Activated CD4-positive, CD25-positive, alpha-beta regulatory T cell treated with anti-CD3 and anti-CD28 coated beads, Interleukin-2, amount 50 U/mL, for 72 hours (primary cell): ENCODE measurements at regions not wholly inside any gene's neighbourhood (a gene's known extent, or its start where the extent isn't known, plus 50 kb on each side); places are given as distances from the start of the nearest gene placed in this dataset.

Experiments used
- DNase-seq: peaks from one replicate; pipeline ENCODE4 v3.0.0; 2021

- DNase-seq = no peak
Measured at GRCh38 chr5:174159327-174160114, 114.0 kb downstream of the NSG2 start.

DNA sequence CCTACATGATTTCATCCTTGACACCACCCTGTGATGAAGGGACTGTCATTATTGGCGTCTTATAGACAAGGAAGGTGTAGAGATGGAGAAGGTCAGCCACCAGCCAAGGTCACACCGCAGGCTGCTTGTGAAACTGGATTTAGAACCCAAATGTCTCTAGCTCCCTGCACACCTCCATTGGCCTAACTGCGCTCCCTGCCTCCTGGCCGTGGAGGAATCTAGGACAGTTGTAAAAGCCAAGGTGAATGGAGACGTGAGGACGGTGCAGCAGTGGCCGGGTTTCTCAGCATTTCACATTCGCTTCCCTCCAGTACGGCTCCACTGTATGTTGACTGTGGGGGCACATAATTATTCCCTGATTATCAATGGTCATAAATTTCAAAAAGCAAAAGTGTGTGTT lies 119.9 kb downstream of the NSG2 start:
- DNase-seq = no peak

DNA sequence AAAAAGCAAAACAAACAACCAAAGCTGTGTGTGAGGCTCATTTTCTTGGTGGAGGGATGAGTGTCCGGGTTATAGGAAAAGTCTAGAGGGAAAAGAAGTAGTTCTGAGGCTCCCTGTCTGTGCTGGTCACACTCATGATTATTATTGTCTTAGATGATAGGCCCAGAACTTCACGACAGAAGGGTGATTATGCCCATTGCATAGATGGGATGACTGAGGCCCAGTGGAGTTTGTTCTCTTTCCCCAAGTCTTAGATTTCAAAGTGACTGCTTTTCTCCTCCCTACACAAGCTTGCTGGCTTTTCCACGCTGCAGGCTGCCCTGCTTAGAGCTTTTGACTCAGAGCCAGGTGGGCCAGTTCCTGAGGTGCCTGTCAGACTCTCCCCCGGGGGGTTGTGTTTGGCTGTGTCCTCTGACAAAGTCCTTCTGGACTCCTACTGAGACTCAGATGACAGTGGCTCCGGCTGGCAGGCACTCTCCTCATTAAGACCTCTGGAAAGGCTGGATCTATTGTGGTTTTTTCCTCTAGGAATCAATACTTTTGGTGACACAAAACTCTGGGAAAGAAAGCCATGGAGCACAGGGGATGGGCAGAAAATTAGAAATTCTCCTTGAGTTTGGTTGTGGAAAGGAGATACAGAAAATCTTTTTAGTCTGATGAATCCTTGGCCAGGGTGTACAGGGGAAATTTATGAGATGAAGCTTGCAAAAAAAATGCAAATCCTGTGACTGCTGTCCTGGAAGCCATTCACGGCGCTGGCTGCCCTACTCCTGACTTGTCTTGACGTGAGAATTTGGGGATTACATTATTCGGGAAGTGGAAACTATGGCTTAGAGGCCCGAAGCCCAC lies 120.9 kb downstream of the NSG2 start:
- no peak for DNase-seq

DNA sequence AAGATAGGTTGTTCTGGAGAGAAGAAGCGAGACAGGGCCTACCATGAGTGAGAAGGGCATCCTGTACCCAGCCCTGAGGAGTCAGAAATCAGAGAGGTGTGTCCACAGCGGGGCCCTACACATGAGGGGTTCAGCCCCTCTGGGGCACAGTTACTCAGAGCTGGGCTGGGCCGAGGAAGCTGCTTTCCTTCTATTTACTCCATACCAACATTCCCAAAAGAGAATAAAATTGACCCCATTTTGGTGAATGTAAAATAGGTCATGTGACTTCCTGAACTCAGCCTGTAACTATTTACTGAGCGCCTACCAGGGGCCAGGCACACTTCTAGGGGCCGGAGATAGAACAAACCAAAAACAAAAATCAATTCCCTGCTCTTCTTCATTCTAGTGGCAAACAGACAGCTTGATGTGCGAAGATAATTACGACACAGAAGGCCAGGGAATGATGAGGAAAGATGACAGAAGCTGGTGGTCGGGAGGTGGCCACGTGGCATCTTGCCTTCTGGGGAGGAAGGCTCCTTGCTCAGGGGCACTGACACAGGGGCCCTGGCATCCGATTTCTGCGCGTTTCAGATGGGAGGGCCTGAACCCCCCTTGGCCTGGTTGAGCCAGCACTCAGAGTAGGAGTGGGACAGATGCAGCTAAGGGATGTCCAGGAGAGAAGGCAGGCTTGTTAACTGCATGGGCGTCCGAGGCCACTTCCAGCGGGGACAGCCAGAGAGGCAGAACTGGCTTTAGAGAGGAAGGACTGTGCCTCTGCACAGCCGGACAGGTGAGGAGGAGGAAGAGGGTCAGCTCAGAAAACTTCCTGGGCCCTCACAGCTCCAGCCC lies 121.8 kb downstream of the NSG2 start:
- DNase-seq = no peak

DNA sequence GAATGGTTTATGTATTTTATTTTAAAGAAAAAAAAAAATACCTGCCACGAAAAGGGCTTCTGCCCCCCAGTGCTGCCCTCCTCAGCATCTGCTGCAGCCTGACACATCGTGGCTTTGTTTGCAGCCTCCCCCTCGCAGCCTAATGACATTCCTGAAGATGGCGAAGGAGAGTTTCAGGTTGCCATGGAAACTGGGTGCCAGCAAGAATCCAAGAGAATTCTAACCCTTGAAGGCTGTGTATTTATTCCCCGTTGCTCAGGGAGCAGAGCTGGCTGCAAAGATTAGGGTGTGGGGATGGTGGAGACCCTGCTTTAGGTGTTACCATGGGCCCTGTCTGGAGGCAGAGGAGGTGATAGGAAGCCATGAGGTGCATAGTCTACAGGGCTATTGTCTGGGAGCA lies 126.6 kb downstream of the NSG2 start:
- DNase-seq = no peak

DNA sequence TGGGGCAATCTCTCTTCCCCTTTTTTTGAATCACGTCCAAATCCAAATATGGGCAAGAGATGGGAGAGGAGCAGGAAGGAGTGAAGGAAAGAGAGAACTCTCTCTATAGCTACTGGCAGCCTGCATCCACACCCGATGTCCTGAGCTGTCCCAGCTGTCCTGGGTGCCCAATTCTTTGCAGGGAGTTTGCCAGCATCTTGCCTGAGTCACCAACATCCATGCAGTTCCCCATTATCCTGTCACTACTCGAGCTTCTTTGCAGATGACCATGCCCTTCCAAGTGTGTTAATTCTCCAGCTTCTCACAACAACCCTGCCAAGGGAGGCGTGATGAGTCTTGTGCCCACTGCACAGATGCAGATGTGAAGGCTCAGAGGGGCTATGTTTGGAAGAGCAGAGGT lies 127.1 kb downstream of the NSG2 start:
- DNase-seq = no peak

- DNase-seq = no peak
Measured at GRCh38 chr5:174173766-174174165, 128.3 kb downstream of the NSG2 start.

GRCh38 chr5:174175716-174176268 lies 130.3 kb downstream of the NSG2 start:
- no peak for DNase-seq

DNA sequence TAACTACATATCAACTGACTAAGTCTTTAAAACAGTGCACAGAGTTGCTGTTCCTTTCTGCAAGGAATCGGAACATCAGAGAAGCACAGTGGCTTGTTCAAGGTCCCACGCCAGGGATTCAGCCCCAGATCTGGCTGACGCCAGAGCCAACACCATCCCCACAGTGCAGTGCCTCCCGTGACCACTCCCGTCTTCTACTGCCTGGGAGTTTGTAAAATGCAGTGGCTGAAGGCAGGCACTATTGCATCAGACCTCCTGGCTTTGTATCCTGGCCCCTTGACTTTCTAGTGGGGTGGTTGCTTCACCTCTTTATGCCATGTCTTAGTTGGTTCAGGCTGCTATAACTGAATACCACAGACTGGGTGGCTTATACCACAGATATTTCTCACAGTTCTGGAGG lies 131.0 kb downstream of the NSG2 start:
- no peak for DNase-seq

GRCh38 chr5:174177531-174177930 lies 132.0 kb downstream of the NSG2 start:
- DNase-seq = no peak

GRCh38 chr5:174177976-174178605 lies 132.6 kb downstream of the NSG2 start:
- no peak for DNase-seq

DNA sequence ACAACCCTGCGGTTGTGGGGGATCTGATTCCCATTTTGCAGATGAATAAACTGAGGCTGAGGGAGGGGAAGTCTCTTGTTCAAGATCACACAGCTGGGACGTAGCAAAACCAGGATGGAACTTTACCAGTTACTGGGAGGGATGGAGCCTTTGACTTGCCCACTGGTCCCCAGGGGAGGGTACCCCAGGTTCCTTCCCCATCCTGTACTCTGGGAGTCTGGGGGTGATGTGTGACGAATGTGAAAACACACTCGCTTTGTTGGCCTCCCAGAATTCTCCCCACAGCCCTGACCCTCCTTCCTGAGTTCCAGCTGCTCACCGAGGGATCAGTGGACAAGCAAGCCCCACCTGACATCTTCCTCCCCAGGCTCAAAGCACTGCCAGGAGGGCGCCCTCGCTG lies 135.1 kb downstream of the NSG2 start:
- DNase-seq = no peak

- DNase-seq = no peak
Measured at GRCh38 chr5:174182111-174182510, 136.6 kb downstream of the NSG2 start.

- no peak for DNase-seq
Measured at GRCh38 chr5:174183701-174184100, 138.2 kb downstream of the NSG2 start.

DNA sequence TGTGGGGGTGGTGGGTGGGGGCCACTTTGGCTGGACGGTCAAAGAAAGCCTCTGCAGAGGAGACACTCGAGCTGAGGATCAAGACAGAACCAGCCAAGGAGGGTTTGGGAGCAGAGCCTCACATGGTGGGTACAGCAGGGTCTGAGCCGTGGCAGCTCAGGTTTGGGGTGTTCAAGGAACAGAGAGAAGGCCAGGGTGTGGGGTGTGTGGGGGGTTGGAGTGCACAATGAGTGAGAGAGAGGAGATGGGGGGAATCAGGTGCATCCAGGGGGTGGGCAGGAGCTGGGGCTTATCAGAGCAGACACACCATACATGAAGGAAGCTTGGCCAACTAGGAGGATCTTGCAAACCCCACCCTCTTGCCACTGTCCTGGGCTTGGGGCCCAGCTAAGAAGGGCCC lies 140.0 kb downstream of the NSG2 start:
- DNase-seq = no peak

DNA sequence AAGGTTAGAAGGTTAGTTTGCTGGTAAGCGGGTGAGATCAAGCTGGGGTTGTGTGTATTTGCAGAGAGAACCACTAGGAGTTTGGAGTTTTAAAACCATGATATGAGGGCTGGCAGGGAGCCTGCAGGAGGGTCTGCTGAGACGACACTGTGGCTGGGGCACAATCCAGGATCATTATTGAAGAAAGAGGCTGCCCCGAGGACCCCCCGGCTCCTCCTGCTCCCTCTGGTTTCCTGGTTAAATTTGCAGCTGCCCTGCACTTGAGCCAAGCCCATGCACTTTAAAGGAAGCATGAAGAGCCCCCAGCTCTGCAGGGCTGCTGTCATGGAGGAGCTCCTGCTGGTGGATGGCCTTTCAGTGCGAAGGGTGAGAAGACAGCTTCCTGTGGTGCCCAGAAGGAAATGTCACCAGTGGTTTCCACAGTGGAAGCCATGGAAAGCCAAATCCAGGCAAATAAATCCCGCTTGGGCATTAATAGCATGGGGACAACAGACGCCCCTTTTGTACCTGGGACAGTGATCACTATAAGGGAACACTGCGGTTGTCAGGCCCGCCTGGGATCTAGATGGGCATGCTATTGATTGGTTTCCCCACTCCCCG lies 140.7 kb downstream of the NSG2 start:
- DNase-seq = no peak

- DNase-seq = no peak
Measured at GRCh38 chr5:174187001-174187400, 141.5 kb downstream of the NSG2 start.

- no peak for DNase-seq
Measured at GRCh38 chr5:174187481-174187880, 142.0 kb downstream of the NSG2 start.

GRCh38 chr5:174188295-174188694 lies 142.8 kb downstream of the NSG2 start:
- DNase-seq = no peak

- DNase-seq = no peak
Measured at GRCh38 chr5:174189654-174190541, 144.4 kb downstream of the NSG2 start.

GRCh38 chr5:174191076-174191475 lies 145.6 kb downstream of the NSG2 start:
- DNase-seq = no peak
